A549 (cell line): ENCODE measurements at regions not wholly inside any gene's neighbourhood (a gene's known extent, or its start where the extent isn't known, plus 50 kb on each side); places are given as distances from the start of the nearest gene placed in this dataset.

Experiments used
- MYC ChIP-seq: IDR thresholded peaks from 2 replicates; pipeline ENCODE4 v1.6.1; 2012; ENCODE audit warnings: mild to moderate bottlenecking, inconsistent platforms, low read length, improper control_type of control experiment, borderline replicate concordance
- TF ChIP-seq, protein P1 (sequence below): fragments of >200 bp; sonication (Bioruptor Twin); formaldehyde crosslinking; IDR thresholded peaks from 3 replicates; pipeline ENCODE4 v1.5.1; 2016

GRCh38 chr14:55767286-55767685 is 187.3 kb downstream of the KTN1 start:
- TF ChIP-seq, protein P1, sequence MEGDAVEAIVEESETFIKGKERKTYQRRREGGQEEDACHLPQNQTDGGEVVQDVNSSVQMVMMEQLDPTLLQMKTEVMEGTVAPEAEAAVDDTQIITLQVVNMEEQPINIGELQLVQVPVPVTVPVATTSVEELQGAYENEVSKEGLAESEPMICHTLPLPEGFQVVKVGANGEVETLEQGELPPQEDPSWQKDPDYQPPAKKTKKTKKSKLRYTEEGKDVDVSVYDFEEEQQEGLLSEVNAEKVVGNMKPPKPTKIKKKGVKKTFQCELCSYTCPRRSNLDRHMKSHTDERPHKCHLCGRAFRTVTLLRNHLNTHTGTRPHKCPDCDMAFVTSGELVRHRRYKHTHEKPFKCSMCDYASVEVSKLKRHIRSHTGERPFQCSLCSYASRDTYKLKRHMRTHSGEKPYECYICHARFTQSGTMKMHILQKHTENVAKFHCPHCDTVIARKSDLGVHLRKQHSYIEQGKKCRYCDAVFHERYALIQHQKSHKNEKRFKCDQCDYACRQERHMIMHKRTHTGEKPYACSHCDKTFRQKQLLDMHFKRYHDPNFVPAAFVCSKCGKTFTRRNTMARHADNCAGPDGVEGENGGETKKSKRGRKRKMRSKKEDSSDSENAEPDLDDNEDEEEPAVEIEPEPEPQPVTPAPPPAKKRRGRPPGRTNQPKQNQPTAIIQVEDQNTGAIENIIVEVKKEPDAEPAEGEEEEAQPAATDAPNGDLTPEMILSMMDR = no peak
- TF ChIP-seq MYC = no peak
